IMR-90 (cell line): ENCODE measurements at regions not wholly inside any gene's neighbourhood (a gene's known extent, or its start where the extent isn't known, plus 50 kb on each side); places are given as distances from the start of the nearest gene placed in this dataset.

ENCODE experiments used
- BHLHE40 ChIP-seq: fragments of 150-350 bp; IDR thresholded peaks from 2 replicates; pipeline ENCODE4 v1.6.1; 2016; ENCODE audit warnings: mild to moderate bottlenecking, low read depth, low read length
- MAZ ChIP-seq: IDR thresholded peaks from 2 replicates; pipeline ENCODE4 v1.6.1; 2012; ENCODE audit warnings: low read depth, mild to moderate bottlenecking, low read length, improper control_type of control experiment, moderate library complexity, borderline replicate concordance
- POLR2A ChIP-seq: IDR thresholded peaks from 2 replicates; pipeline ENCODE4 v1.6.1; 2012; ENCODE audit warnings: mild to moderate bottlenecking, low read depth, low read length
- RCOR1 ChIP-seq: IDR thresholded peaks from 2 replicates; pipeline ENCODE4 v1.6.1; 2012; ENCODE audit warnings: mild to moderate bottlenecking, low read length, improper control_type of control experiment; ENCODE audit not compliant: insufficient replicate concordance
- SMC3 ChIP-seq: fragments of 150-350 bp; IDR thresholded peaks from 2 replicates; pipeline ENCODE4 v1.6.1; 2016; ENCODE audit warnings: low read depth, mild to moderate bottlenecking, antibody characterized with exemption, low read length, moderate library complexity
- TF ChIP-seq, protein P1 (sequence below): conservative IDR thresholded peaks from 2 replicates; pipeline ENCODE4 v1.5.1; 2012; ENCODE audit warnings: mild to moderate bottlenecking, low read depth, low read length, improper control_type of control experiment
- TF ChIP-seq, protein P2 (sequence below): fragments of 150-350 bp; IDR thresholded peaks from 2 replicates; pipeline ENCODE4 v1.6.1; 2017; ENCODE audit warnings: mild to moderate bottlenecking, antibody characterized with exemption, low read length, low read depth

DNA sequence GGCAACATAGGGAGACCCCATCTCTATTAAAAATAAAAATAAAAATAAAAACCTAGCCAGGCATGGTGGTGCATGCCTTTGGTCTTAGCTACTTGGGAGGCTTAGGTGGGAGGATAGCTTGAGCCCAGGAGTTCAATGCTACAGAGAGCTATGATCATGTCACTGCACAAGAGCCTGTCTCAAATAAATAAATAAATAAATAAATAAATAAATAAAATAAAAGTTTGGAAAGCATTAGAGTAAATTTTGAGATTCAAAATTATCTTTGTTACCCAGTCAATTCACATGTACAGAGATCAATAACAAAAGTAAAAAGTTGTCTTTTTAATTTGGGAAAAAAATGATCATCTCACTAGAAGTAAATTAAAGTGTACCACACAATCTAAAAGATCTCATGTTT lies 255.8 kb upstream of the MYO3A start:
- TF ChIP-seq, protein P1, sequence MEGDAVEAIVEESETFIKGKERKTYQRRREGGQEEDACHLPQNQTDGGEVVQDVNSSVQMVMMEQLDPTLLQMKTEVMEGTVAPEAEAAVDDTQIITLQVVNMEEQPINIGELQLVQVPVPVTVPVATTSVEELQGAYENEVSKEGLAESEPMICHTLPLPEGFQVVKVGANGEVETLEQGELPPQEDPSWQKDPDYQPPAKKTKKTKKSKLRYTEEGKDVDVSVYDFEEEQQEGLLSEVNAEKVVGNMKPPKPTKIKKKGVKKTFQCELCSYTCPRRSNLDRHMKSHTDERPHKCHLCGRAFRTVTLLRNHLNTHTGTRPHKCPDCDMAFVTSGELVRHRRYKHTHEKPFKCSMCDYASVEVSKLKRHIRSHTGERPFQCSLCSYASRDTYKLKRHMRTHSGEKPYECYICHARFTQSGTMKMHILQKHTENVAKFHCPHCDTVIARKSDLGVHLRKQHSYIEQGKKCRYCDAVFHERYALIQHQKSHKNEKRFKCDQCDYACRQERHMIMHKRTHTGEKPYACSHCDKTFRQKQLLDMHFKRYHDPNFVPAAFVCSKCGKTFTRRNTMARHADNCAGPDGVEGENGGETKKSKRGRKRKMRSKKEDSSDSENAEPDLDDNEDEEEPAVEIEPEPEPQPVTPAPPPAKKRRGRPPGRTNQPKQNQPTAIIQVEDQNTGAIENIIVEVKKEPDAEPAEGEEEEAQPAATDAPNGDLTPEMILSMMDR: no peak
- TF ChIP-seq POLR2A (no peak), BHLHE40 (no peak), SMC3 (no peak), MAZ (no peak), RCOR1 (no peak)
- TF ChIP-seq, protein P2, sequence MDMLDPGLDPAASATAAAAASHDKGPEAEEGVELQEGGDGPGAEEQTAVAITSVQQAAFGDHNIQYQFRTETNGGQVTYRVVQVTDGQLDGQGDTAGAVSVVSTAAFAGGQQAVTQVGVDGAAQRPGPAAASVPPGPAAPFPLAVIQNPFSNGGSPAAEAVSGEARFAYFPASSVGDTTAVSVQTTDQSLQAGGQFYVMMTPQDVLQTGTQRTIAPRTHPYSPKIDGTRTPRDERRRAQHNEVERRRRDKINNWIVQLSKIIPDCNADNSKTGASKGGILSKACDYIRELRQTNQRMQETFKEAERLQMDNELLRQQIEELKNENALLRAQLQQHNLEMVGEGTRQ: no peak
